HL-60 (cell line): ENCODE measurements at regions not wholly inside any gene's neighbourhood (a gene's known extent, or its start where the extent isn't known, plus 50 kb on each side); places are given as distances from the start of the nearest gene placed in this dataset.

ENCODE experiments used
- DNase-seq, 2 experiments: peaks; one replicate each; pipeline ENCODE4 v3.0.0-alpha.2; 2010 to 2020; ENCODE audit warnings: low read depth in 1 of 2, low spot score in 1 of 2
- H3K27ac ChIP-seq: fragments of 250-450 bp; sonication (Bioruptor Pico); replicated peaks from 2 replicates; pipeline ENCODE4 v1.5.1; 2020; ENCODE audit warnings: mild to moderate bottlenecking, moderate library complexity
- H3K27me3 ChIP-seq: fragments of 250-450 bp; sonication (Bioruptor Pico); 2 replicates; pipeline ENCODE4 v1.5.1; 2021; ENCODE audit warnings: mild to moderate bottlenecking, moderate library complexity; ENCODE audit not compliant: insufficient read depth, poor library complexity, severe bottlenecking
- H3K4me3 ChIP-seq: replicated peaks from 2 replicates; pipeline ENCODE4 v1.5.1; 2011; ENCODE audit warnings: mild to moderate bottlenecking, control low read depth, low read length; ENCODE audit not compliant: insufficient read depth
- GABPA ChIP-seq: IDR thresholded peaks from 2 replicates; pipeline ENCODE4 v1.6.1; 2012; ENCODE audit warnings: low read depth
- POLR2AphosphoS5 ChIP-seq: IDR thresholded peaks from 2 replicates; pipeline ENCODE4 v1.6.1; 2012; ENCODE audit warnings: low read depth
- SPI1 ChIP-seq: IDR thresholded peaks from 2 replicates; pipeline ENCODE4 v1.6.1; 2012; ENCODE audit warnings: low read depth, mild to moderate bottlenecking, borderline replicate concordance
- TF ChIP-seq, protein P1 (sequence below): IDR thresholded peaks from 2 replicates; pipeline ENCODE4 v1.6.1; 2012; ENCODE audit warnings: low read depth; ENCODE audit not compliant: insufficient replicate concordance
- TF ChIP-seq, protein P2 (sequence below): IDR thresholded peaks from one replicate; pipeline ENCODE4 v1.5.1; 2011; ENCODE audit warnings: low read length, control low read depth, inconsistent platforms; ENCODE audit not compliant: insufficient read depth

DNA sequence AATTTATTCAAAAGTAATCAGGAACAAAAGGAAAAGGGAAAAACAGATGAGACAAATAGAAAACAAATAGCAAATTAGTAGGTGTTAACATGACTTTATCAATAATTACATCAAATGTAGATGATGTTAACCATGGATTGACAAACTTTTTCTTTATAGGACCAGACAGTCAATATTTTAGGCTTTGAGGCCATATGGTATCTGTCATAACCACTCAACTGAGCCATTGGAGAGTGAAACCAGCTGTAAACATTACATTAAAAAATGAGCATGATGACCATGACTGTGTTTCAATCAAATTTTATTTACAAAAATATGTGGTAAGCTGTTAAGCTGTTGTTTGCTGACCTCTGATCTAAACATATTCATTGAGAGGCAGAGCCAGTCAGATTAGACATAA is 118.5 kb upstream of the NWD2 start:
- TF ChIP-seq, protein P1, sequence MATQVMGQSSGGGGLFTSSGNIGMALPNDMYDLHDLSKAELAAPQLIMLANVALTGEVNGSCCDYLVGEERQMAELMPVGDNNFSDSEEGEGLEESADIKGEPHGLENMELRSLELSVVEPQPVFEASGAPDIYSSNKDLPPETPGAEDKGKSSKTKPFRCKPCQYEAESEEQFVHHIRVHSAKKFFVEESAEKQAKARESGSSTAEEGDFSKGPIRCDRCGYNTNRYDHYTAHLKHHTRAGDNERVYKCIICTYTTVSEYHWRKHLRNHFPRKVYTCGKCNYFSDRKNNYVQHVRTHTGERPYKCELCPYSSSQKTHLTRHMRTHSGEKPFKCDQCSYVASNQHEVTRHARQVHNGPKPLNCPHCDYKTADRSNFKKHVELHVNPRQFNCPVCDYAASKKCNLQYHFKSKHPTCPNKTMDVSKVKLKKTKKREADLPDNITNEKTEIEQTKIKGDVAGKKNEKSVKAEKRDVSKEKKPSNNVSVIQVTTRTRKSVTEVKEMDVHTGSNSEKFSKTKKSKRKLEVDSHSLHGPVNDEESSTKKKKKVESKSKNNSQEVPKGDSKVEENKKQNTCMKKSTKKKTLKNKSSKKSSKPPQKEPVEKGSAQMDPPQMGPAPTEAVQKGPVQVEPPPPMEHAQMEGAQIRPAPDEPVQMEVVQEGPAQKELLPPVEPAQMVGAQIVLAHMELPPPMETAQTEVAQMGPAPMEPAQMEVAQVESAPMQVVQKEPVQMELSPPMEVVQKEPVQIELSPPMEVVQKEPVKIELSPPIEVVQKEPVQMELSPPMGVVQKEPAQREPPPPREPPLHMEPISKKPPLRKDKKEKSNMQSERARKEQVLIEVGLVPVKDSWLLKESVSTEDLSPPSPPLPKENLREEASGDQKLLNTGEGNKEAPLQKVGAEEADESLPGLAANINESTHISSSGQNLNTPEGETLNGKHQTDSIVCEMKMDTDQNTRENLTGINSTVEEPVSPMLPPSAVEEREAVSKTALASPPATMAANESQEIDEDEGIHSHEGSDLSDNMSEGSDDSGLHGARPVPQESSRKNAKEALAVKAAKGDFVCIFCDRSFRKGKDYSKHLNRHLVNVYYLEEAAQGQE, result no peak
- no peak for TF ChIP-seq GABPA
- TF ChIP-seq POLR2AphosphoS5, result no peak
- no peak for TF ChIP-seq SPI1
- TF ChIP-seq, protein P2, sequence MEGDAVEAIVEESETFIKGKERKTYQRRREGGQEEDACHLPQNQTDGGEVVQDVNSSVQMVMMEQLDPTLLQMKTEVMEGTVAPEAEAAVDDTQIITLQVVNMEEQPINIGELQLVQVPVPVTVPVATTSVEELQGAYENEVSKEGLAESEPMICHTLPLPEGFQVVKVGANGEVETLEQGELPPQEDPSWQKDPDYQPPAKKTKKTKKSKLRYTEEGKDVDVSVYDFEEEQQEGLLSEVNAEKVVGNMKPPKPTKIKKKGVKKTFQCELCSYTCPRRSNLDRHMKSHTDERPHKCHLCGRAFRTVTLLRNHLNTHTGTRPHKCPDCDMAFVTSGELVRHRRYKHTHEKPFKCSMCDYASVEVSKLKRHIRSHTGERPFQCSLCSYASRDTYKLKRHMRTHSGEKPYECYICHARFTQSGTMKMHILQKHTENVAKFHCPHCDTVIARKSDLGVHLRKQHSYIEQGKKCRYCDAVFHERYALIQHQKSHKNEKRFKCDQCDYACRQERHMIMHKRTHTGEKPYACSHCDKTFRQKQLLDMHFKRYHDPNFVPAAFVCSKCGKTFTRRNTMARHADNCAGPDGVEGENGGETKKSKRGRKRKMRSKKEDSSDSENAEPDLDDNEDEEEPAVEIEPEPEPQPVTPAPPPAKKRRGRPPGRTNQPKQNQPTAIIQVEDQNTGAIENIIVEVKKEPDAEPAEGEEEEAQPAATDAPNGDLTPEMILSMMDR, result no peak
- no peaks in the 10 kb centered on the region for H3K27me3 ChIP-seq
- no peak overlapping the region for H3K4me3 ChIP-seq
- no peak for DNase-seq
- H3K27ac ChIP-seq, result no peak overlapping the region

DNA sequence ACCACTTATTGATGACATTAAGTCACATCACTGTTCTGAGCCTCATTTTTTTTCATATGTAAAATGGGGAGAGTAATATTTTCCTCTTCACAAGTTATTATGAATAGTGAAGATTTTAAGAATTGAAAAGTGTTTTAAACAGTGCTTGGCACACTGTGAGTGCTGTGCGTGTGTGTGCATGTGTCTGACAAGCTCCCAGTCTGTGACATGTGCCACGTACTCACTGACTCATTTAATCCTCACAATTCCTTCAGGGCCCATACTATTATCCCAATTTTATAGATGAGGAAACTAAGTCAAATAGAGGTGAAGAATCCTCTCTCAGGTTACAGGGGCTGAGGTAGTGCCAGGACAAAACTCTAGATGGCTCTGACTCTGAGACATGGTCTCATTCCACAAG is 114.1 kb upstream of the NWD2 start:
- no peak overlapping the region for H3K27ac ChIP-seq
- H3K4me3 ChIP-seq, result no peak overlapping the region
- TF ChIP-seq, protein P1, result no peak
- TF ChIP-seq SPI1, result no peak
- TF ChIP-seq GABPA, result no peak
- TF ChIP-seq, protein P2, result no peak
- no peak for TF ChIP-seq POLR2AphosphoS5
- H3K27me3 ChIP-seq, result no peaks in the 10 kb centered on the region
- no peak for DNase-seq

DNA sequence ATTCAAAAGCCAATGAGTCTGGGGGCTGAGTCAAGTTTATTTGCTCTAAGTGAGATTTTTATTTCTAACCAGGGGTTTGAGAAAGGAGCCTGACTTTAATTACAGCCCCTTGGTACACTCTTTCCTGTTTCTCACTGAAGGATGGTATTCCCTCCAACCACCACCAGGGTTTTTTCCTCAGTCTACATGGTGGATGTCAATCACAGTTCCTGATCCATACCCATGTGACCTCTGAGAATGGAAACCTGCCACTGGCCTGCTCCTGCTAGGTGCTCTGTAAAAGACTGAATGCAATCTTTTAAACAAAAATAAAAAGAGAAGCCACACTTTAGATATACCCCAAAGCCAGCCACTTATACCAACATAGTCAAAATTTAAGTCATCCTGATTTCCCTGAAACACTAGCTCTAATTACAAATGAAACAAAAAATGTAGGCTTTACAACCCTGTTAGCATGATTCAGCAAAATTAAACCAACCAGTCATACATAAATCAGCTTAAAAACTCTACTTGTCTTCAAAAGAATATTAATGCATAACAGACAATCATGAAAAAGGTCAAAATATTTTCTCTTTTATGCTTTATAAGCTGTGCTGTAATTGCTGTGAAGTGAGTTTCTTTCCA is 112.1 kb upstream of the NWD2 start:
- no peak for DNase-seq

More for the DNA sequence above, 112.1 kb upstream of the NWD2 start:
- Histone ChIP-seq H3K27me3 (no peaks in the 10 kb centered on the region), H3K4me3 (no peak overlapping the region), H3K27ac (no peak overlapping the region)
- TF ChIP-seq, protein P2, result no peak
- no peak for TF ChIP-seq SPI1
- no peak for TF ChIP-seq GABPA
- no peak for TF ChIP-seq POLR2AphosphoS5
